ENCODE measurements at regions not wholly inside any gene's neighbourhood (a gene's known extent, or its start where the extent isn't known, plus 50 kb on each side); places are given as distances from the start of the nearest gene placed in this dataset.

DNA sequence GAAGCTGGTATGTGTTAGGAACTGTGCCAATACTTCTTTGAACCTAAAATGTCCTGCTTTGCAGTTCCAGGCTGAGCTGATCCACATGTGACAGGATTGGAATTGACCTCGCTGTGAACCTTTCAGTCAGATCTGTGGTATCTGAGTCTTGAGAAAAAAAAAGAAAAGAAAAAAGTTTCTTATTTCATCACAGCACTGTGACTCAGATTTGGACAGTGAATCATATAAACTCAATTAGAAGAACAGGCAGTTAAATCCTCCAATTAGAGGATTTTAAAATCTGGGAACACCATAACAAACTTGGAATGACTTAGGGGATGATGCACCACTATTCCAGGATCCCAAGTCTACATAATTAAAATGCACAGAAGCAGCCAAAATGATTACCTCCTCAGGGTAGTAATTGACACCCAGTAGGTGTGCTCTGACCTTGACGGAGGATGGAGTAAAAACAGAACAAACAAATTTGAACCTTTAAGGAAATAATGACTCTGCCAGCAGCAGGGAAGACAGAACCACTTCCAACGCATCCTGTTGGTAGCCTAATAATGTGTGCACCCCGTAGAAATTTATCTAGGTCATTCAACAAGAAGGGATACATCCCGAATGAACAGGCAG lies 57.8 kb upstream of the RAI14 start:
- TF ChIP-seq EP300 (IDR thresholded peaks at IDR 0.05; ENCODE audit: borderline replicate concordance), result no peak
- TF ChIP-seq USF1 (IDR thresholded peaks at IDR 0.05), result no peak
- TF ChIP-seq EGR1 (IDR thresholded peaks at IDR 0.05), result no peak
- no peak for TF ChIP-seq YY1 (IDR thresholded peaks at IDR 0.05; ENCODE audit: low read depth)
- no peak for TF ChIP-seq NFIC (IDR thresholded peaks at IDR 0.05)

- no peak for TF ChIP-seq FOXM1 (IDR thresholded peaks at IDR 0.05; ENCODE audit: borderline replicate concordance, low read depth)
- TF ChIP-seq NFIC (IDR thresholded peaks at IDR 0.05), result no peak
- TF ChIP-seq ZBTB7A (IDR thresholded peaks at IDR 0.05; ENCODE audit: low read depth), result no peak
These were observed 56.5 kb upstream of the RAI14 start for GRCh38 chr5:34599471-34600117.

- TF ChIP-seq TEAD4 (IDR thresholded peaks at IDR 0.05) (no peak), RAD21 (IDR thresholded peaks at IDR 0.05; ENCODE audit: low read depth) (no peak), TCF12 (IDR thresholded peaks at IDR 0.05; ENCODE audit: low read depth) (no peak), TAF1 (IDR thresholded peaks at IDR 0.05; ENCODE audit: low read depth) (no peak), CEBPB (IDR thresholded peaks at IDR 0.05) (no peak), CREB1 (IDR thresholded peaks at IDR 0.05; ENCODE audit: low read depth) (no peak), NFIC (IDR thresholded peaks at IDR 0.05) (no peak), ZBTB7A (IDR thresholded peaks at IDR 0.05; ENCODE audit: low read depth) (no peak), EGR1 (IDR thresholded peaks at IDR 0.05) (no peak), USF1 (IDR thresholded peaks at IDR 0.05) (no peak), YY1 (IDR thresholded peaks at IDR 0.05; ENCODE audit: low read depth) (no peak)
- TF ChIP-seq, protein P1, sequence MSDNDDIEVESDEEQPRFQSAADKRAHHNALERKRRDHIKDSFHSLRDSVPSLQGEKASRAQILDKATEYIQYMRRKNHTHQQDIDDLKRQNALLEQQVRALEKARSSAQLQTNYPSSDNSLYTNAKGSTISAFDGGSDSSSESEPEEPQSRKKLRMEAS (IDR thresholded peaks at IDR 0.05), result no peak
- TF ChIP-seq, protein P2, sequence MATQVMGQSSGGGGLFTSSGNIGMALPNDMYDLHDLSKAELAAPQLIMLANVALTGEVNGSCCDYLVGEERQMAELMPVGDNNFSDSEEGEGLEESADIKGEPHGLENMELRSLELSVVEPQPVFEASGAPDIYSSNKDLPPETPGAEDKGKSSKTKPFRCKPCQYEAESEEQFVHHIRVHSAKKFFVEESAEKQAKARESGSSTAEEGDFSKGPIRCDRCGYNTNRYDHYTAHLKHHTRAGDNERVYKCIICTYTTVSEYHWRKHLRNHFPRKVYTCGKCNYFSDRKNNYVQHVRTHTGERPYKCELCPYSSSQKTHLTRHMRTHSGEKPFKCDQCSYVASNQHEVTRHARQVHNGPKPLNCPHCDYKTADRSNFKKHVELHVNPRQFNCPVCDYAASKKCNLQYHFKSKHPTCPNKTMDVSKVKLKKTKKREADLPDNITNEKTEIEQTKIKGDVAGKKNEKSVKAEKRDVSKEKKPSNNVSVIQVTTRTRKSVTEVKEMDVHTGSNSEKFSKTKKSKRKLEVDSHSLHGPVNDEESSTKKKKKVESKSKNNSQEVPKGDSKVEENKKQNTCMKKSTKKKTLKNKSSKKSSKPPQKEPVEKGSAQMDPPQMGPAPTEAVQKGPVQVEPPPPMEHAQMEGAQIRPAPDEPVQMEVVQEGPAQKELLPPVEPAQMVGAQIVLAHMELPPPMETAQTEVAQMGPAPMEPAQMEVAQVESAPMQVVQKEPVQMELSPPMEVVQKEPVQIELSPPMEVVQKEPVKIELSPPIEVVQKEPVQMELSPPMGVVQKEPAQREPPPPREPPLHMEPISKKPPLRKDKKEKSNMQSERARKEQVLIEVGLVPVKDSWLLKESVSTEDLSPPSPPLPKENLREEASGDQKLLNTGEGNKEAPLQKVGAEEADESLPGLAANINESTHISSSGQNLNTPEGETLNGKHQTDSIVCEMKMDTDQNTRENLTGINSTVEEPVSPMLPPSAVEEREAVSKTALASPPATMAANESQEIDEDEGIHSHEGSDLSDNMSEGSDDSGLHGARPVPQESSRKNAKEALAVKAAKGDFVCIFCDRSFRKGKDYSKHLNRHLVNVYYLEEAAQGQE (IDR thresholded peaks at IDR 0.05; ENCODE audit: low read depth), result no peak
These were observed 56.0 kb upstream of the RAI14 start for GRCh38 chr5:34600118-34600493.

DNA sequence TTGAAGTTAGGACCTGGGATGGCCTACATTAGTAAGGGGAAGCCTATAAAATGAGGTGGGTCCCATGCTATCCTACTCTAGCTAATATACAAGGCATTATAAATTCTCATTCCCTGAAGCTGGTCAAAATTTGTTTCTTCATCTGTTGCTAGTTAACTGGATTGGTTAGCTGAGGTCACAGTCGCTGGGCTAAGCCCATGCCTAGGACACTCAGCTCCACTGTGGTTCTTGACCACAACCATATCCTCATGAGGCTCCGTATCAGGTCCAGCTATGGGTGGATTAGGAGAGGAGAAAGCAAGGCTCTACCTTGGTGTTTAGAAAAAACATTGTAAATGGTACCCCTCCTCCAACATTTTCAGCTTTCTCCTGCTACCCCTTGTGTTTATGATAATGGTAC lies 52.8 kb upstream of the RAI14 start:
- no peak for TF ChIP-seq ZBTB7A (IDR thresholded peaks at IDR 0.05; ENCODE audit: low read depth)
- TF ChIP-seq USF1 (IDR thresholded peaks at IDR 0.05), result no peak
- TF ChIP-seq CEBPB (IDR thresholded peaks at IDR 0.05), result no peak
- TF ChIP-seq EGR1 (IDR thresholded peaks at IDR 0.05), result no peak
- TF ChIP-seq TEAD4 (IDR thresholded peaks at IDR 0.05), result no peak
- no peak for TF ChIP-seq NFIC (IDR thresholded peaks at IDR 0.05)
- TF ChIP-seq, protein P1 (IDR thresholded peaks at IDR 0.05), result no peak
- no peak for TF ChIP-seq CREB1 (IDR thresholded peaks at IDR 0.05; ENCODE audit: low read depth)
- TF ChIP-seq TCF12 (IDR thresholded peaks at IDR 0.05; ENCODE audit: low read depth), result no peak
- no peak for TF ChIP-seq YY1 (IDR thresholded peaks at IDR 0.05; ENCODE audit: low read depth)
- TF ChIP-seq, protein P2 (IDR thresholded peaks at IDR 0.05; ENCODE audit: low read depth), result no peak
- no peak for TF ChIP-seq EP300 (IDR thresholded peaks at IDR 0.05; ENCODE audit: borderline replicate concordance)
- no peak for TF ChIP-seq RAD21 (IDR thresholded peaks at IDR 0.05; ENCODE audit: low read depth)
- no peak for TF ChIP-seq FOXM1 (IDR thresholded peaks at IDR 0.05; ENCODE audit: borderline replicate concordance, low read depth)
- TF ChIP-seq TAF1 (IDR thresholded peaks at IDR 0.05; ENCODE audit: low read depth), result no peak

DNA sequence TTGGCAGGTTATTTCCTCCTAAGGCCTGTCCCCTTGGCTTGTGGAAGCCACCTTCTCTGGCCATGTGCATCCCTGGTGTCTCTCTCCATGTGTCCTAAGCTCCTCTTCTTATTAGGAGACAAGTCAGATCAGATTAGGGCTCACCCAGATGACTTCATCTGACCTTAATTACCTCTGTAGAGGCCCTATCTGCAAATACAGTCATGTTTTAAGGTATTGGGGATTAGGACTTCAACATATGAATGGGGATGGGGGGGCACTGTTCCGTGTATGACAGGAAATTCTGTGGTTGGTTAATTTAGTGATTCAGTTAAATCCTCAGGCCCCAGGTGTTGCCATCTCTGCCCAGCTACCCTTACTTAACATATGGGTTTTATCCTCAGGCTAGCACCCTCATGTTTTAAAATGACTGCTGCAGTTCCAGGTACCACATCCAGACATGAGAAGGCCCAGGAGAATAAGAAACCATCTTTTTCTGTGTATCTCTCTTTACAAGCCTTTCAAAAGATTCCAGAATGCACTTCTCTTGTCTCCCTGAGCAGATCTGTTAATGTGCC lies 51.9 kb upstream of the RAI14 start:
- TF ChIP-seq, protein P1 (IDR thresholded peaks at IDR 0.05), result no peak
- TF ChIP-seq EGR1 (IDR thresholded peaks at IDR 0.05), result no peak
